ENCODE measurements at regions not wholly inside any gene's neighbourhood (a gene's known extent, or its start where the extent isn't known, plus 50 kb on each side); places are given as distances from the start of the nearest gene placed in this dataset.

DNA sequence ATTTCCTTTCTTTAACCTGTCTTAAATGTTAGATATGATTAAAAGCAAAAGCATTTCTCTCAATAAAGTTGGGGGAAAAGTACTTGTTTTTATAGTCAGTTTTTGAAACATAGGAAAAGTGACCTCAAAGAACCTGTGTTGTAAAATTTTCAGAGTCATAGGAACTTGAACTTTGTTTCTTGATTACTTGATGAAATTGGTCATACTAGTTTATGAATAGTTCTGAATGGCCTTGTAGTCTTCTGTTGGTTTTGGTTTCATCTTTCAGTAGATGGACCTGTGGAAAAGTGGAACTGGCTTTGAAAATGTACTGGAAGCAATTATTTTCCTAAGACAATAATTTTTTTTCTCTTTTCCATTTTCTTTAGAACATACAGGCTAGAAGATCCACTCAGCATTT lies 222.2 kb upstream of the NUDT6 start:
- TF ChIP-seq, protein P1, sequence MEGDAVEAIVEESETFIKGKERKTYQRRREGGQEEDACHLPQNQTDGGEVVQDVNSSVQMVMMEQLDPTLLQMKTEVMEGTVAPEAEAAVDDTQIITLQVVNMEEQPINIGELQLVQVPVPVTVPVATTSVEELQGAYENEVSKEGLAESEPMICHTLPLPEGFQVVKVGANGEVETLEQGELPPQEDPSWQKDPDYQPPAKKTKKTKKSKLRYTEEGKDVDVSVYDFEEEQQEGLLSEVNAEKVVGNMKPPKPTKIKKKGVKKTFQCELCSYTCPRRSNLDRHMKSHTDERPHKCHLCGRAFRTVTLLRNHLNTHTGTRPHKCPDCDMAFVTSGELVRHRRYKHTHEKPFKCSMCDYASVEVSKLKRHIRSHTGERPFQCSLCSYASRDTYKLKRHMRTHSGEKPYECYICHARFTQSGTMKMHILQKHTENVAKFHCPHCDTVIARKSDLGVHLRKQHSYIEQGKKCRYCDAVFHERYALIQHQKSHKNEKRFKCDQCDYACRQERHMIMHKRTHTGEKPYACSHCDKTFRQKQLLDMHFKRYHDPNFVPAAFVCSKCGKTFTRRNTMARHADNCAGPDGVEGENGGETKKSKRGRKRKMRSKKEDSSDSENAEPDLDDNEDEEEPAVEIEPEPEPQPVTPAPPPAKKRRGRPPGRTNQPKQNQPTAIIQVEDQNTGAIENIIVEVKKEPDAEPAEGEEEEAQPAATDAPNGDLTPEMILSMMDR (IDR thresholded peaks at IDR 0.05) = no peak
- no peak for TF ChIP-seq EP300 (IDR thresholded peaks at IDR 0.05)

Data from esophagus muscularis mucosa (tissue), 3 donors.